GM12874 (cell line): ENCODE measurements at regions not wholly inside any gene's neighbourhood (a gene's known extent, or its start where the extent isn't known, plus 50 kb on each side); places are given as distances from the start of the nearest gene placed in this dataset.

Source experiments
- TF ChIP-seq, protein P1 (sequence below): IDR thresholded peaks from 2 replicates; pipeline ENCODE4 v1.5.1; 2011; ENCODE audit warnings: low read depth, mild to moderate bottlenecking, control low read depth, low read length, moderate library complexity; ENCODE audit not compliant: insufficient read depth

DNA sequence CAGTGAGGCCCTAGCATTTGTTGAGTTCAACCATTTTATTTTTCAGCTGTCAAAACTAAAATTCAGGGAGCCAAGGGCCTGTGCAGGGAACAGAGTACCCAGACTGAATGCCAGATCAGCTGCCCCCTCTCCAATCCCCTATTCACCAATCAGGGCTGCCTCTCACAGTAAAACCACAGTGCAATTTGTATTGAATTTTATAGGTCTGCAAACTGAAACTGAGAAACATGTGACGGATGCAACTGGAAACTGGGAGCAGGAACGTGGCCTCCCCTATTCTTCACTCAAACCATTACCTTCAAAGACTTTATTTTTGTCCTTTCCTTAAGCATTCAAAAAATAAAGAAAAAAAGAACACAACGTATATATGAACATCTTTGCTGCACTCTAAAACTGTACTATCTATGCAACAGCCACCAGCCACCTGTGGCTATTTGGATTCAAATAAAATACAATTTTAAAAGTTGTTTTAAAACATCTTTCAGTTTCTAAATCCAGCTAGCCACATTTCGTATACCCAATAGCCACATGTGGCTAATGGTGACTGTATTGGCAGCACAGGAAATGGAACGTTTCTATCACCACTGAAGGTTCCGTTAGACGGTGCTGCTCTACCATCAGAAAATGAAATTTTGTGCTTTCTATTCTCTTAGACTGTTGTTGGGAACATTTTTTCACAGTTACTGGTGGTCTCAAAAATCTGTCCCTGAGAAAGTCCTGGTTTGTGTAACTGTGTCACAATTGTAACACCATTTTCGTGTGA, 371.3 kb upstream of the FAR2 start:
- TF ChIP-seq, protein P1, sequence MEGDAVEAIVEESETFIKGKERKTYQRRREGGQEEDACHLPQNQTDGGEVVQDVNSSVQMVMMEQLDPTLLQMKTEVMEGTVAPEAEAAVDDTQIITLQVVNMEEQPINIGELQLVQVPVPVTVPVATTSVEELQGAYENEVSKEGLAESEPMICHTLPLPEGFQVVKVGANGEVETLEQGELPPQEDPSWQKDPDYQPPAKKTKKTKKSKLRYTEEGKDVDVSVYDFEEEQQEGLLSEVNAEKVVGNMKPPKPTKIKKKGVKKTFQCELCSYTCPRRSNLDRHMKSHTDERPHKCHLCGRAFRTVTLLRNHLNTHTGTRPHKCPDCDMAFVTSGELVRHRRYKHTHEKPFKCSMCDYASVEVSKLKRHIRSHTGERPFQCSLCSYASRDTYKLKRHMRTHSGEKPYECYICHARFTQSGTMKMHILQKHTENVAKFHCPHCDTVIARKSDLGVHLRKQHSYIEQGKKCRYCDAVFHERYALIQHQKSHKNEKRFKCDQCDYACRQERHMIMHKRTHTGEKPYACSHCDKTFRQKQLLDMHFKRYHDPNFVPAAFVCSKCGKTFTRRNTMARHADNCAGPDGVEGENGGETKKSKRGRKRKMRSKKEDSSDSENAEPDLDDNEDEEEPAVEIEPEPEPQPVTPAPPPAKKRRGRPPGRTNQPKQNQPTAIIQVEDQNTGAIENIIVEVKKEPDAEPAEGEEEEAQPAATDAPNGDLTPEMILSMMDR = no peak

DNA sequence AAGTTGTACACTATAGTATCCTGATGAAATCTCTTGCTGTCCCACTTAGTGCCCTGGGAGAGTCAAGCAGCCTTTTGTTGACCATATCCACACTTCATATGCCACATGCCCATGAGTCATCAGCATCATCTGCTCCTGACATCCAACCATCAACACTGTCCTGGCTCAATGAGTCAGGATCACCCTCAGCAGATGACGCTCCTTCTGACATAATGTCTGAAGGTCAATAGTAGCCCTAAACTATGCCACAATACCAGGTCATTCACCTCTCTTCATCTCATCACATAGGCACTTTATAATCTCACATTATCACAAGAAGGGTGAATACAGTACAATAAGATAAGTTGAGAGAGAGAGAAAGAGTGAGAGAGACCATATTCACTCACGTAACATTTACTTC, 369.0 kb upstream of the FAR2 start:
- TF ChIP-seq, protein P1 = no peak

DNA sequence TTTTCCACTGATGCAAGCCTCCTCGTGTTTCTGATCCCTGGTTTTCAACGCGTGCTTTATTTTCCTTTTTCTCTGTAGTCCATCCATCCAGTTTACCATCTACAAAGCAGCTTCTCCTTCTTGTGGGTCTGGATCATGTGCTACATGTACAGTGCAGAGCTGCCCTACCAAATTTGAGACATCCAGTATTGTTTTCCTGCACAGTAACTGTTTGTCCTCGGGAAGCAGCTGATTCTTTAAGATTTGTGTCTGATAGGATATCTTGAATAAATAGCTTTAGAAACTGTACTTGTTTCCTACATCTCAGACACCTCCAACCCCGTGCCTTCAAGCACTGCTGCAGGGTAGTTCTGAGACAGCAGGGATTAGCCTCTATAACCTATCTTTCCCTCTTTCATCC, 368.1 kb upstream of the FAR2 start:
- TF ChIP-seq, protein P1 = no peak

DNA sequence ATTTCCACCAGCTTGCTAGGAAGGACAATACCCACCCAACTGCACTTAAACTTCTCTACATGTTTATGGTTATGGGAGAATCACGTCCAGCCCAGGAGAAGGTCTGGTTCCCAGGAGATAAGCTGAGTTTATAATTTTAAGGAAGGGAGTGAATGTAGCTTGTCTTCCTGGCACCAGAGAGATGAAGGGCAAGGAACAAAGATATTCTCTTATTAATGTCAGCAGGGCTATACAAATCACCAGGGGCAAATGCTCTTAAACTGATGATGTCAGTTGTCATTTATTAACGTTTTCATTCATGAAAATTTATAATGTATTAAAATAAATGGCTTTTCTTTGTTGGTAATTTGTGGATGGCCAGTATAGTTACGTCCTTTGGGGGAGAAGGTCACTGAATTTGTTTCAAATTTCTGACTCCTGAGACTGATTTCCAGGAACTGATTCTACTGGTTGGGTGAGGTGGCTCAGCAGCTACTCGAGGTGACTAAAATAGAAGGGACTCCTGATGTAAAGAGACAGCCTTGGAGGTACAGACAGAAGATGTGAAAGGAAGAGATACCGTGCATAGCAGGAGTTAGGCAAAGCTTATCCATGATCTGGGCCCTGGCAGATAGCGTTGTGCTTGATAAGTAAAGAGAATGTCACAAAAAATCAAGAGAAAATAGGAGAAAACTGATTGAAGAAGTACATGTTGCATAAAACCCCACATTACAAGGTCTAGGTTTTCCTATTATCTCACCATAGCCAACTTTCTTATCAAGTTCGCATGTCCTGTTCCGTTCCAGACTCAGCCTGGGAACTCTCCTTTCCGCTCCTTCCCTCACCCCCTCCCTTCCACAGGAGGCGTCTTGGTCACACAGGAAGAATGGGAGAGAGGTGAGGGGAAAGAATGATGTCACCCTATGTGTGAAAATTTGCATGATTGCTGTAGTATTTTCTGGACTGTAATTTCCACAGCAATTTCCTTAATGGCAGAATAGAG, 367.1 kb upstream of the FAR2 start:
- TF ChIP-seq, protein P1 = no peak

DNA sequence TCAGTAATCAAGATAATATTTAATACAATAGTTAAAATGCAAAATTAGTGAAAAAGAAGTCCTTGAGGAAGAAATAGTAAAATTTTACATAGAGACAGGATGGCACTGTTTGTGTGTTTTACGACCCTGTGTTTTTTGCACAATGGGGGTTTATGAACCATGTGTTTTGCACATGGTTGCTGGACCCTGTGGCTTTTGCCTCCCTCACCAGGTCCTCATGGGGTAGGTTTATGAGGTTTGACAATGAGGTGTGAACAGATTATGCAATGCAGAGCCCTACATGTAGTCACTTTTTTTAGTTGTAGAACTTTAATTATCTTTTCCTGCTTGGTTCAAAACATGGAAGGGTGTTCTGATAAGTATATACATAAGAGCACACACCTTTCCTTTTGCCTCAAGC, 366.3 kb upstream of the FAR2 start:
- TF ChIP-seq, protein P1 = no peak

DNA sequence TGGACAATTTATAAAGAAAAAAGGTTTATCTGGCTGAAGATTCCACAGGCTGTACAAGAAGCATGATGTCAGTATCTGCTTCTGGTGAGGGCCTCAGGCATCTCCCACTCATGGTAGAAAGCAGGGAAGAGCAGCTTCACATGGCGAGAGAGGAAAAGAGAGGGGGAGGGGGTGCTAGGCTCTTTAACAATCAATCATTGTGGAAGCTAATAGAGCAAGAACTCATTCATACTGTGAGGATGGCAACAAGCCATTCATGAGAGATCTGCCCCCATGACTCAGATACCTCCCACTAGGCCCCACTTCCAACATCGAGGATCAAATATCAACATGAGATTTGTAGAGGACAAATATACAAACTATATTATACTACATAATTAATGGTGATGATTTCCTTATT, 361.9 kb upstream of the FAR2 start:
- TF ChIP-seq, protein P1 = no peak

DNA sequence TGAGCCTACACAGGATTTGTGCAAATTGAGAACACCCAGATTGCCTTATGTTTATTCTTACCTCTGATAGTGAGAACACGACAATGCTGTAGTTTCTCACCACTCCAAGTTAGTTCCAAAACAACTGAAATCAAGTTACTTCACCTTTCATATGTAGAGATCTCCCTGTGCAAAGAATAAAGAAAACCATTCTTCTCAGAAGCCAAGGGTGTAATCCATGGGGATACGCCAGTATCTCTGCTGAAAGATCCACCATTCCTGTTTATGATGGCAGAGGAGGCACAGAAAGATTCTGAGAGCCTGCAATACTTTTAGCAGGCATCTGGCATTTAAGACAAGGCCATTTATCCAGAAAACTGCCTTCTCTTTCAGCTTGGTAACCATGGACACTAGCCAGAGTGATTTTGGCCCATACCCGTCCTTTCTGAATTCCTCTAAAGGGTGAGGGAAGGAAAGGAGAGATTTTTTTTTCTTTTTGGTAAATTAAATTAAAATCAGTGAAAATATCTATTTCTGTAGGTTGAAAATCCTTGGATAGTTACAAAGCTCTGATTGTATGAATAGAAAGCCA, 355.4 kb upstream of the FAR2 start:
- TF ChIP-seq, protein P1 = no peak
